ENCODE measurements at regions not wholly inside any gene's neighbourhood (a gene's known extent, or its start where the extent isn't known, plus 50 kb on each side); places are given as distances from the start of the nearest gene placed in this dataset.

- Histone ChIP-seq H3K27me3 (ENCODE audit: control insufficient read depth in 3 of 3, insufficient read depth in 3 of 3, low read length in 3 of 3) (peaks cover 0 to 2% (median 0%) of the 10 kb centered on the region in 3 donors), H3K4me3 (ENCODE audit: low read depth in 1 of 3, low read length in 3 of 3) (no peak overlapping the region), H3K9me3 (ENCODE audit: control insufficient read depth in 2 of 2, insufficient read depth in 1 of 2, low read depth in 1 of 2, low read length in 1 of 2) (no peaks in the 10 kb centered on the region), H3K36me3 (ENCODE audit: control insufficient read depth in 3 of 3, insufficient read depth in 2 of 3, low read depth in 1 of 3, low read length in 3 of 3) (no peaks in the 10 kb centered on the region), H3K27ac (ENCODE audit: low read depth in 1 of 3, low read length in 2 of 3) (no peak overlapping the region), H3K4me1 (ENCODE audit: control insufficient read depth in 3 of 3, insufficient read depth in 2 of 3, low read depth in 1 of 3, low read length in 2 of 3) (no peaks in the 10 kb centered on the region)
- peak; percentile 8 to 14 for DNase-seq
- FAIRE-seq, result no peak
- WGBS, 3 donors, result 72 to 77% (median 76%) methylated on average over 6 of the region's 6 CpGs
Observed at GRCh38 chr6:1117530-1118286, 194.2 kb upstream of the FOXQ1 start.

GRCh38 chr6:1116149-1116548 lies 195.7 kb upstream of the FOXQ1 start:
- H3K27me3 ChIP-seq (ENCODE audit: control insufficient read depth in 3 of 3, insufficient read depth in 3 of 3, low read length in 3 of 3), result no peaks in the 10 kb centered on the region
- no peak overlapping the region for H3K27ac ChIP-seq (ENCODE audit: low read depth in 1 of 3, low read length in 2 of 3)
- no peak overlapping the region for H3K4me3 ChIP-seq (ENCODE audit: low read depth in 1 of 3, low read length in 3 of 3)
- H3K36me3 ChIP-seq (ENCODE audit: control insufficient read depth in 3 of 3, insufficient read depth in 2 of 3, low read depth in 1 of 3, low read length in 3 of 3), result no peaks in the 10 kb centered on the region
- FAIRE-seq (no peak), DNase-seq (no peak)
- WGBS, 3 donors, result 75 to 95% (median 88%) methylated on average over 3 of the region's 3 CpGs
- no peaks in the 10 kb centered on the region for H3K9me3 ChIP-seq (ENCODE audit: control insufficient read depth in 2 of 2, insufficient read depth in 1 of 2, low read depth in 1 of 2, low read length in 1 of 2)
- no peaks in the 10 kb centered on the region for H3K4me1 ChIP-seq (ENCODE audit: control insufficient read depth in 3 of 3, insufficient read depth in 2 of 3, low read depth in 1 of 3, low read length in 2 of 3)

GRCh38 chr6:1113916-1114540 lies 197.9 kb upstream of the FOXQ1 start:
- Histone ChIP-seq H3K27ac (ENCODE audit: low read depth in 1 of 3, low read length in 2 of 3) (no peak overlapping the region), H3K27me3 (ENCODE audit: control insufficient read depth in 3 of 3, insufficient read depth in 3 of 3, low read length in 3 of 3) (no peaks in the 10 kb centered on the region), H3K4me3 (ENCODE audit: low read depth in 1 of 3, low read length in 3 of 3) (no peak overlapping the region), H3K9me3 (ENCODE audit: control insufficient read depth in 2 of 2, insufficient read depth in 1 of 2, low read depth in 1 of 2, low read length in 1 of 2) (no peaks in the 10 kb centered on the region), H3K4me1 (ENCODE audit: control insufficient read depth in 3 of 3, insufficient read depth in 2 of 3, low read depth in 1 of 3, low read length in 2 of 3) (no peaks in the 10 kb centered on the region), H3K36me3 (ENCODE audit: control insufficient read depth in 3 of 3, insufficient read depth in 2 of 3, low read depth in 1 of 3, low read length in 3 of 3) (no peaks in the 10 kb centered on the region)
- FAIRE-seq, result no peak
- 15 to 52% (median 31%) methylated on average over 7 of the region's 7 CpGs for WGBS, 3 donors
- peak in 1 of 2 donors; percentile 32 for DNase-seq

GRCh38 chr6:1111361-1111760 lies 200.5 kb upstream of the FOXQ1 start:
- DNase-seq (no peak), FAIRE-seq (no peak)
- Histone ChIP-seq H3K36me3 (ENCODE audit: control insufficient read depth in 3 of 3, insufficient read depth in 2 of 3, low read depth in 1 of 3, low read length in 3 of 3) (peaks cover 0 to 2% (median 0%) of the 10 kb centered on the region in 3 donors), H3K27me3 (ENCODE audit: control insufficient read depth in 3 of 3, insufficient read depth in 3 of 3, low read length in 3 of 3) (no peaks in the 10 kb centered on the region), H3K9me3 (ENCODE audit: control insufficient read depth in 2 of 2, insufficient read depth in 1 of 2, low read depth in 1 of 2, low read length in 1 of 2) (peaks cover 0 to 3% of the 10 kb centered on the region in 2 donors), H3K4me1 (ENCODE audit: control insufficient read depth in 3 of 3, insufficient read depth in 2 of 3, low read depth in 1 of 3, low read length in 2 of 3) (no peaks in the 10 kb centered on the region), H3K4me3 (ENCODE audit: low read depth in 1 of 3, low read length in 3 of 3) (no peak overlapping the region), H3K27ac (ENCODE audit: low read depth in 1 of 3, low read length in 2 of 3) (no peak overlapping the region)
- WGBS, 3 donors, result 54 to 65% (median 62%) methylated on average over 6 of the region's 6 CpGs

DNA sequence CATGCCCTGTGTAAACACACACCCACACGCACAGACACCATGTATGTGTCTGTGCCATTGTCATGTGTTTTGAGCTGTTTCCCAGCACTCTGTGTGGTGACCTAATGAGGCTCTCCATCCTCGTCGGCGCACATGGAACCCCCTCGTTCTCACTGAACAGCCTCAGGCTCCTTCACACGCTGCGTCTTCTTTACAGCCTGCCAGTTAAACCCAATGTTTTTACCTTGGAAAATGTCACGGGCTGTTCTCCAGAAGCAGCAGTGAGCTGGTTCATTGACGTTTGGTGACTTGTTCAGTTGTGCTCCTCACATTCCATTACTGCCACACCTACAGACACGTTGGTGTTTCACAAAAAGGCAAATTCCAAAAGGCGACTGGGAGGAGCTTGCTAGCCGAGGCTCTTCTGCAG lies 201.0 kb upstream of the FOXQ1 start:
- Histone ChIP-seq H3K9me3 (ENCODE audit: control insufficient read depth in 2 of 2, insufficient read depth in 1 of 2, low read depth in 1 of 2, low read length in 1 of 2) (peaks cover 0 to 3% of the 10 kb centered on the region in 2 donors), H3K4me3 (ENCODE audit: low read depth in 1 of 3, low read length in 3 of 3) (no peak overlapping the region), H3K27ac (ENCODE audit: low read depth in 1 of 3, low read length in 2 of 3) (no peak overlapping the region), H3K4me1 (ENCODE audit: control insufficient read depth in 3 of 3, insufficient read depth in 2 of 3, low read depth in 1 of 3, low read length in 2 of 3) (no peaks in the 10 kb centered on the region), H3K36me3 (ENCODE audit: control insufficient read depth in 3 of 3, insufficient read depth in 2 of 3, low read depth in 1 of 3, low read length in 3 of 3) (peaks cover 0 to 2% (median 0%) of the 10 kb centered on the region in 3 donors), H3K27me3 (ENCODE audit: control insufficient read depth in 3 of 3, insufficient read depth in 3 of 3, low read length in 3 of 3) (no peaks in the 10 kb centered on the region)
- DNase-seq (peak in 1 of 2 donors; percentile 18), FAIRE-seq (no peak)
- WGBS, 3 donors, result 62 to 79% (median 75%) methylated on average over 12 of the region's 12 CpGs

GRCh38 chr6:1110164-1110563 lies 201.7 kb upstream of the FOXQ1 start:
- DNase-seq (peak in 1 of 2 donors; percentile 11), FAIRE-seq (no peak)
- Histone ChIP-seq H3K27me3 (ENCODE audit: control insufficient read depth in 3 of 3, insufficient read depth in 3 of 3, low read length in 3 of 3) (no peaks in the 10 kb centered on the region), H3K4me1 (ENCODE audit: control insufficient read depth in 3 of 3, insufficient read depth in 2 of 3, low read depth in 1 of 3, low read length in 2 of 3) (no peaks in the 10 kb centered on the region), H3K4me3 (ENCODE audit: low read depth in 1 of 3, low read length in 3 of 3) (no peak overlapping the region), H3K9me3 (ENCODE audit: control insufficient read depth in 2 of 2, insufficient read depth in 1 of 2, low read depth in 1 of 2, low read length in 1 of 2) (peaks cover 0 to 3% of the 10 kb centered on the region in 2 donors), H3K36me3 (ENCODE audit: control insufficient read depth in 3 of 3, insufficient read depth in 2 of 3, low read depth in 1 of 3, low read length in 3 of 3) (peaks cover 0 to 2% (median 0%) of the 10 kb centered on the region in 3 donors), H3K27ac (ENCODE audit: low read depth in 1 of 3, low read length in 2 of 3) (no peak overlapping the region)
- 63 to 82% (median 74%) methylated on average over 2 of the region's 2 CpGs for WGBS, 3 donors

GRCh38 chr6:1109134-1109533 lies 202.8 kb upstream of the FOXQ1 start:
- Histone ChIP-seq H3K36me3 (ENCODE audit: control insufficient read depth in 3 of 3, insufficient read depth in 2 of 3, low read depth in 1 of 3, low read length in 3 of 3) (peaks cover 0 to 2% (median 0%) of the 10 kb centered on the region in 3 donors), H3K4me1 (ENCODE audit: control insufficient read depth in 3 of 3, insufficient read depth in 2 of 3, low read depth in 1 of 3, low read length in 2 of 3) (no peaks in the 10 kb centered on the region), H3K27ac (ENCODE audit: low read depth in 1 of 3, low read length in 2 of 3) (no peak overlapping the region), H3K27me3 (ENCODE audit: control insufficient read depth in 3 of 3, insufficient read depth in 3 of 3, low read length in 3 of 3) (no peaks in the 10 kb centered on the region), H3K4me3 (ENCODE audit: low read depth in 1 of 3, low read length in 3 of 3) (no peak overlapping the region), H3K9me3 (ENCODE audit: control insufficient read depth in 2 of 2, insufficient read depth in 1 of 2, low read depth in 1 of 2, low read length in 1 of 2) (peaks cover 0 to 3% of the 10 kb centered on the region in 2 donors)
- 68 to 96% (median 77%) methylated on average over 2 of the region's 2 CpGs for WGBS, 3 donors
- FAIRE-seq, result no peak
- DNase-seq, result no peak

DNA sequence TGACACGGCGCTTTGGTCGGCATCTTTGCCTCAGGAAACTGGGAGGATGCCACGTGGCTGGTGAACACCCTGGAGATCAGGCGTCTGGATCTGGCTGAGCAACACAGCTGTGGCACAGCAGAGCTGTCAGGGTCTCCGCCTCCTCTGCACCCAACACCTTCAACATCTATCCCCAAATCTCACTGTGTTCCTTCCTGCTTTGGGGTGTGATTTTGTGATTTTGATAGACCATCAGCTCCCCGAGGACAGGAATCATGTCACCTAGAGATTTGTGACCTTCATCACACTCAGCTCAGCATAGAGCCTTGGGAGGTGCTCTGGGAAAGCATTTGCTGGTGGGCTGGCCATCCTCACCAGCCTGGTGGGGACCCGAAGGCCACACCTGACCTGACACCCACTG lies 203.7 kb upstream of the FOXQ1 start:
- FAIRE-seq, result no peak
- no peak for DNase-seq
- no peak overlapping the region for H3K4me3 ChIP-seq (ENCODE audit: low read depth in 1 of 3, low read length in 3 of 3)
- H3K4me1 ChIP-seq (ENCODE audit: control insufficient read depth in 3 of 3, insufficient read depth in 2 of 3, low read depth in 1 of 3, low read length in 2 of 3), result no peaks in the 10 kb centered on the region
- 88 to 95% (median 89%) methylated on average over 8 of the region's 8 CpGs for WGBS, 3 donors
- H3K27ac ChIP-seq (ENCODE audit: low read depth in 1 of 3, low read length in 2 of 3), result no peak overlapping the region
- H3K27me3 ChIP-seq (ENCODE audit: control insufficient read depth in 3 of 3, insufficient read depth in 3 of 3, low read length in 3 of 3), result no peaks in the 10 kb centered on the region
- H3K36me3 ChIP-seq (ENCODE audit: control insufficient read depth in 3 of 3, insufficient read depth in 2 of 3, low read depth in 1 of 3, low read length in 3 of 3), result peaks cover 0 to 2% (median 0%) of the 10 kb centered on the region in 3 donors
- H3K9me3 ChIP-seq (ENCODE audit: control insufficient read depth in 2 of 2, insufficient read depth in 1 of 2, low read depth in 1 of 2, low read length in 1 of 2), result peaks cover 0 to 3% of the 10 kb centered on the region in 2 donors

All from small intestine (tissue), 7 donors.